ENCODE measurements at regions not wholly inside any gene's neighbourhood (a gene's known extent, or its start where the extent isn't known, plus 50 kb on each side); places are given as distances from the start of the nearest gene placed in this dataset.

DNA sequence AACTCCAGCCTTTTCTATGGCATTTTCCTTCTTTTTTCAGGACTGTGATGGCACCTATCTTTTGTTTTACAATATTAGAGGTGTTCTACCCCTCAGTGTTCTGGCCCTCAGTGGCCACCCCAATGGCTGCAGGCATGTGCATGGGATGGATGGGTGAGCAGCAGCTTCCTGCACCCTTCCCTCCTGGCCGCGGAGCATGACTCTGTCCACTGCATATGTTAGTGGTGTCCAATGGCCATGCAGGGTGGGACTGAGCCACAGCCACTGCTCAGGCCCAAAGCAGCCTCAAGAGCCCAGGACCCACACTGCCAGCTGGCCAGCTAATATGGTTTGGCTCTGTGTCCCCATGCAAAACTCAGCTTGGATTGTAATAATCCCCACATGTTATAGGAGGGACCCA is 1032.3 kb upstream of the FBXO33 start:
- in situ Hi-C loops (cut with MboI; ENCODE audit: low sequenced_read_pairs, unreplicated experiment), result no loop called here
- TF ChIP-seq, protein P1, sequence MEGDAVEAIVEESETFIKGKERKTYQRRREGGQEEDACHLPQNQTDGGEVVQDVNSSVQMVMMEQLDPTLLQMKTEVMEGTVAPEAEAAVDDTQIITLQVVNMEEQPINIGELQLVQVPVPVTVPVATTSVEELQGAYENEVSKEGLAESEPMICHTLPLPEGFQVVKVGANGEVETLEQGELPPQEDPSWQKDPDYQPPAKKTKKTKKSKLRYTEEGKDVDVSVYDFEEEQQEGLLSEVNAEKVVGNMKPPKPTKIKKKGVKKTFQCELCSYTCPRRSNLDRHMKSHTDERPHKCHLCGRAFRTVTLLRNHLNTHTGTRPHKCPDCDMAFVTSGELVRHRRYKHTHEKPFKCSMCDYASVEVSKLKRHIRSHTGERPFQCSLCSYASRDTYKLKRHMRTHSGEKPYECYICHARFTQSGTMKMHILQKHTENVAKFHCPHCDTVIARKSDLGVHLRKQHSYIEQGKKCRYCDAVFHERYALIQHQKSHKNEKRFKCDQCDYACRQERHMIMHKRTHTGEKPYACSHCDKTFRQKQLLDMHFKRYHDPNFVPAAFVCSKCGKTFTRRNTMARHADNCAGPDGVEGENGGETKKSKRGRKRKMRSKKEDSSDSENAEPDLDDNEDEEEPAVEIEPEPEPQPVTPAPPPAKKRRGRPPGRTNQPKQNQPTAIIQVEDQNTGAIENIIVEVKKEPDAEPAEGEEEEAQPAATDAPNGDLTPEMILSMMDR (IDR thresholded peaks at IDR 0.05; ENCODE audit: borderline replicate concordance, control extremely low read depth, extremely low read depth, insufficient read depth, missing control alignments), result no peak

DNA sequence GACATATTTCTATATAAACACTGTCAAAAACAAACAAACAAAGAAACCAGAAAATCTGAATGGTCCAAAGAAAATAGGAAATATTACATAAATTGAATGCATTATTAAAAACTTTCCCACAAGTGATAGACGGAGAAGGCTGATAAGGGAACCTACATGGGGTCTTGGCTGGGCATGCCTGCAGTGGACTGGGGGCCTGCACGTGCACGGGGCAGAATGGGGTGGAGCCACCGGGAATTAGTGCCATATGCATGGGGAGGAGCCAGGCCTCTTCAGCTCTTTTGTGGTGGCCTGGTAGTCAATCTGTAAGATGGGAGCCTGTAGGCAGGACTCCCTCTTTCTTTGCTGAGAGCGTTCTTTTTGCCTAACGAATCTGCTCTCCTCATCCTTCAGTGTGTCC is 1031.7 kb upstream of the FBXO33 start:
- in situ Hi-C loops (cut with MboI; ENCODE audit: low sequenced_read_pairs, unreplicated experiment), result no loop called here
- TF ChIP-seq, protein P1 (IDR thresholded peaks at IDR 0.05; ENCODE audit: borderline replicate concordance, control extremely low read depth, extremely low read depth, insufficient read depth, missing control alignments), result no peak
- DNase-seq (ENCODE audit: low spot score), result no peak

More for the DNA sequence above, 1032.3 kb upstream of the FBXO33 start:
- no peak for DNase-seq (ENCODE audit: low spot score)

DNA sequence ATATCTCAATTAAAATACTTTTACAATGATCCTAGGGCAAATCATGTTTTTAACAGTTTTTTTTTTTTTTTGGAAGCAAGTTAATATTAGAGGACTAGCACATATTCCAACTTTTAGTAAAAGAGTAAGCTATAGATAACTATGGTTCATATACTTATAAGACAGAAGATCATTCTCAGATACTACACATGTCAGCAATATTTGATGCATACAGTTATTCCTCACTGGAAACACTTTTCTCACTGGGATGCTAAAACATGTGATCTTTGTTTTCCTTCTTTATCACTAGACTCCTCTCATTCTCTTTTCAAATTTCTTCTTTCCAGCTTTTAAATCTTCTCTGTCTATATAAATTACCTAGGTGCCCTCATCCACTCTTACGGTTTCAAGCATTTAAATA is 1020.4 kb upstream of the FBXO33 start:
- TF ChIP-seq, protein P1 (IDR thresholded peaks at IDR 0.05; ENCODE audit: borderline replicate concordance, control extremely low read depth, extremely low read depth, insufficient read depth, missing control alignments), result no peak
- in situ Hi-C loops (cut with MboI; ENCODE audit: low sequenced_read_pairs, unreplicated experiment), result no loop called here
- no peak for DNase-seq (ENCODE audit: low spot score)

DNA sequence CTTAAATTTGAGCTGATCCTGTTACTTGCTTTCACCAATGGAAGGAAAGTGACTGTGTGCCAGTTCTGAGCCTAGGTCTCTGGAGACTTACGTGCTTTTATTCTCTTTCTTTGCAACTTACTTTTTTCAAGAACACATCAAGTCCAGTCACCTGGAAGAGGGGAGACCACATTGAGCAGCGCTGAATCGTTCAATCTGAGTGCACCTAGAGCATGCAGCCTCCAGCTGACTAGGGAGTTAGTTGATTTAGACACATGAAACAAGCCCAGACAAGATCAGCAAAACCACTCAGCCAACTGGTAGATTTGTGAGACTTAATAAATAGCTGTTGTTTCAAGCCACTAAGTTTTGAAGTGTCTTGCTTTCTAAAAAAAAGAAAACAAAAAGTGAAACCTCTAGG is 1014.8 kb upstream of the FBXO33 start:
- in situ Hi-C loops (cut with MboI; ENCODE audit: low sequenced_read_pairs, unreplicated experiment), result no loop called here
- TF ChIP-seq, protein P1 (IDR thresholded peaks at IDR 0.05; ENCODE audit: borderline replicate concordance, control extremely low read depth, extremely low read depth, insufficient read depth, missing control alignments), result no peak
- DNase-seq (ENCODE audit: low spot score), result no peak

DNA sequence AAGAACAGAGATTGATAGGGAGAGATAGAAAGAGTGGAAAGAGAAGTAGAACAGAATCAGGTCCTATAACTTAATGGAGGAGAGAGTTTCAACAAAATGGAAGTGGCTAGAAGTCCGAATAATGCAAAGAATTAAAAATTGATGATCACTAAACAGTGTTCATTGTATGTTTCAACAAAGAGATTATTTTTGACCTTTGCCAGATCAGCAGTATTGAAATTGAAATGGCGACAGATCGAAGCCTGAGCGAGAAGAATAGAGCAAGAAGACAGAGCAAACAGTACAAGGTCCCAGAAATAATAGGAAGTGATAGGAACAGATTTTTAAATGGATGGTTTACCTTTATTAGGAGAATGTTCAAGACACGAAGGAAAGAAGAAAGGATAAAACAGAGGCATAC is 1012.8 kb upstream of the FBXO33 start:
- no peak for DNase-seq (ENCODE audit: low spot score)
- TF ChIP-seq, protein P1 (IDR thresholded peaks at IDR 0.05; ENCODE audit: borderline replicate concordance, control extremely low read depth, extremely low read depth, insufficient read depth, missing control alignments), result no peak
- in situ Hi-C loops (cut with MboI; ENCODE audit: low sequenced_read_pairs, unreplicated experiment), result no loop called here

DNA sequence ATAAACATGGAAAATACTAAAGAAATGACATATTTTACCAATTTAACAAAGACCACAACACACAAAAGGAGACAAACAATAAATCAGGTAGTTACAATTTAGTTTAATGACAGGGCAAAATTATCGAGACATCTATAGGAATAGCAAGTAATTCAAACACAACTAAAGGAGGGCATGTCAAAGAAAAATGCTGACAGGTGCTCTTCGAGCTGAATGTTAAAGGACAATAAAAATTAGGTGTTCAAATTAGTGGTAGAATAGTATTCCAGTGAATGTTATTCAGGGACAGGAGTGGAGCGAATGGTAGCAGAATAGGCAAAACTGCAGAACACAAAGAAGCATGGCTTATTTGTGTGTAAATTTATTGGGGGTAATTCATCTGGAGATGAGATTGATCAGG is 1004.3 kb upstream of the FBXO33 start:
- in situ Hi-C loops (cut with MboI; ENCODE audit: low sequenced_read_pairs, unreplicated experiment), result no loop called here
- no peak for DNase-seq (ENCODE audit: low spot score)
- TF ChIP-seq, protein P1 (IDR thresholded peaks at IDR 0.05; ENCODE audit: borderline replicate concordance, control extremely low read depth, extremely low read depth, insufficient read depth, missing control alignments), result no peak

Data from GM13976 (cell line).